ENCODE measurements at regions not wholly inside any gene's neighbourhood (a gene's known extent, or its start where the extent isn't known, plus 50 kb on each side); places are given as distances from the start of the nearest gene placed in this dataset.

DNA sequence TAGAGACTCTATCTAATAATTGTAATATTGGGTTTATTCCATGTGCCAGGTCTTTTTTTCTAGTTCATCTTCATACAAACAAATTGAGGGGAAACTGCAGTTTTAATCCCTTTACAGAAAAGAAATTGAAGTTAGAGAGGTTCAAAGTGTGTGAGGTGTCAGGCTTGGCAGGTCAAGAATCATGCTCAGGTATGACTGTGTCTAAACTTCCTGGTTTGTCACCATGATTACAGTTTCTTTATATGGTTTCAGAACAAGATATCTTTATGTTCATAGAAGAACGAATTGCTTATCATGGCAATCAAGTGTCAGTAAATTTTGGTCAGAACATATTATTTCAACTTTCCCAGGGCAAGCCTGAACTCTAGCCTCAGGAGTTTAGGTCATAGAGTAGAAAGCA is 460.4 kb downstream of the RAPGEF2 start:
- no peaks in the 10 kb centered on the region for H3K4me1 ChIP-seq (ENCODE audit: control insufficient read depth, extremely low read depth, insufficient read depth, low read length)
- H3K79me2 ChIP-seq (ENCODE audit: control insufficient read depth, insufficient read depth, low read length): peaks cover 4% of the 10 kb centered on the region
- H3K36me3 ChIP-seq (ENCODE audit: control insufficient read depth in 2 of 2, extremely low read depth in 1 of 2, insufficient read depth in 2 of 2, low read length in 2 of 2): no peaks in the 10 kb centered on the region
- no peaks in the 10 kb centered on the region for H4K20me1 ChIP-seq (ENCODE audit: control insufficient read depth, extremely low read depth, insufficient read depth, low read length)
- TF ChIP-seq EZH2 (IDR thresholded peaks at IDR 0.05; ENCODE audit: low read length): no peak
- H3K4me2 ChIP-seq (ENCODE audit: control insufficient read depth, extremely low read depth, insufficient read depth, low read depth, low read length): no peak overlapping the region
- no peak overlapping the region for H3K9ac ChIP-seq (ENCODE audit: control insufficient read depth, extremely low read depth, insufficient read depth, low read length)
- H3K27me3 ChIP-seq (ENCODE audit: control insufficient read depth, extremely low read depth, insufficient read depth, low read length): no peaks in the 10 kb centered on the region
- H3K27ac ChIP-seq (ENCODE audit: control insufficient read depth, insufficient read depth, low read length): no peak overlapping the region
- H2AFZ ChIP-seq (ENCODE audit: control insufficient read depth, low read length): no peak overlapping the region
- H3K9me3 ChIP-seq (ENCODE audit: control insufficient read depth, low read depth, low read length): no peaks in the 10 kb centered on the region
- dilution Hi-C loops (cut with MboI; ENCODE audit: extremely low pct_ligation_motif_present, low sequenced_read_pairs): no loop called here
- H3K4me3 ChIP-seq (ENCODE audit: control insufficient read depth in 2 of 3, extremely low read depth in 1 of 3, insufficient read depth in 2 of 3, low read depth in 1 of 3, low read length in 3 of 3): no peak overlapping the region
- FAIRE-seq: no peak
- DNase-seq (ENCODE audit: low read depth, low spot score): no peak
- no peaks in the 10 kb centered on the region for H3K9me1 ChIP-seq (ENCODE audit: control insufficient read depth, extremely low read depth, insufficient read depth, low read length)

GRCh38 chr4:159564615-159565014 is 461.7 kb downstream of the RAPGEF2 start:
- Histone ChIP-seq H3K4me2 (ENCODE audit: control insufficient read depth, extremely low read depth, insufficient read depth, low read depth, low read length) (no peak overlapping the region), H2AFZ (ENCODE audit: control insufficient read depth, low read length) (no peak overlapping the region), H3K9me3 (ENCODE audit: control insufficient read depth, low read depth, low read length) (no peaks in the 10 kb centered on the region), H3K36me3 (ENCODE audit: control insufficient read depth in 2 of 2, extremely low read depth in 1 of 2, insufficient read depth in 2 of 2, low read length in 2 of 2) (no peaks in the 10 kb centered on the region), H3K4me1 (ENCODE audit: control insufficient read depth, extremely low read depth, insufficient read depth, low read length) (no peaks in the 10 kb centered on the region), H4K20me1 (ENCODE audit: control insufficient read depth, extremely low read depth, insufficient read depth, low read length) (no peaks in the 10 kb centered on the region), H3K9me1 (ENCODE audit: control insufficient read depth, extremely low read depth, insufficient read depth, low read length) (no peaks in the 10 kb centered on the region), H3K27me3 (ENCODE audit: control insufficient read depth, extremely low read depth, insufficient read depth, low read length) (no peaks in the 10 kb centered on the region), H3K27ac (ENCODE audit: control insufficient read depth, insufficient read depth, low read length) (no peak overlapping the region), H3K79me2 (ENCODE audit: control insufficient read depth, insufficient read depth, low read length) (peaks cover 10% of the 10 kb centered on the region), H3K9ac (ENCODE audit: control insufficient read depth, extremely low read depth, insufficient read depth, low read length) (no peak overlapping the region), H3K4me3 (ENCODE audit: control insufficient read depth in 2 of 3, extremely low read depth in 1 of 3, insufficient read depth in 2 of 3, low read depth in 1 of 3, low read length in 3 of 3) (no peak overlapping the region)
- no peak for FAIRE-seq
- DNase-seq (ENCODE audit: low read depth, low spot score): no peak
- dilution Hi-C loops (cut with MboI; ENCODE audit: extremely low pct_ligation_motif_present, low sequenced_read_pairs): no loop called here
- no peak for TF ChIP-seq CTCF (optimal IDR thresholded peaks at IDR 0.05 in 1 of 3, IDR thresholded peaks at IDR 0.05 in 1 of 3, conservative IDR thresholded peaks at IDR 0.05 in 1 of 3; ENCODE audit: extremely low read depth in 1 of 3, insufficient read depth in 2 of 3, low read length in 3 of 3)
- no peak for TF ChIP-seq EZH2 (IDR thresholded peaks at IDR 0.05; ENCODE audit: low read length)

DNA sequence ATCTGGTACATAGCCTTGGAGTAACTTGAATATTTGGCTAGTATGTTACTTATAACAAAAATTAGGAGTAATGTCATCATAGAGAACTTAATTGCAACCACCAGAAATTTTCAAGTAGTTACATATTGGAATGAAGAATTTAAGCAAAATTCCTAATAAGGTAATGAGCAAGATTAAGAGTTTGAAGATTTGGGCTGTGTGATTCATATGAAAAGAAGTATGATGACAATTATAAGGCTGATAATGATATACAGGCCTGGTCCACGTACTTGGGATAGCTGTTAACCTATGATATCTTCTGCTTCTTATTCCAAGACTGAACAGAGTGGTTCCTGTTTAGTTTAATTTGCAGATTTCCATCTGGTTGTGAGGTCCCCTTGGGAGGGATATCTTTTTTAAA is 463.9 kb downstream of the RAPGEF2 start:
- Histone ChIP-seq H3K27me3 (ENCODE audit: control insufficient read depth, extremely low read depth, insufficient read depth, low read length) (no peaks in the 10 kb centered on the region), H3K4me2 (ENCODE audit: control insufficient read depth, extremely low read depth, insufficient read depth, low read depth, low read length) (no peak overlapping the region), H3K79me2 (ENCODE audit: control insufficient read depth, insufficient read depth, low read length) (peaks cover 12% of the 10 kb centered on the region), H2AFZ (ENCODE audit: control insufficient read depth, low read length) (no peak overlapping the region), H3K4me1 (ENCODE audit: control insufficient read depth, extremely low read depth, insufficient read depth, low read length) (no peaks in the 10 kb centered on the region), H3K27ac (ENCODE audit: control insufficient read depth, insufficient read depth, low read length) (no peak overlapping the region), H3K36me3 (ENCODE audit: control insufficient read depth in 2 of 2, extremely low read depth in 1 of 2, insufficient read depth in 2 of 2, low read length in 2 of 2) (no peaks in the 10 kb centered on the region), H3K9me3 (ENCODE audit: control insufficient read depth, low read depth, low read length) (no peaks in the 10 kb centered on the region), H3K9me1 (ENCODE audit: control insufficient read depth, extremely low read depth, insufficient read depth, low read length) (no peaks in the 10 kb centered on the region), H3K9ac (ENCODE audit: control insufficient read depth, extremely low read depth, insufficient read depth, low read length) (no peak overlapping the region), H4K20me1 (ENCODE audit: control insufficient read depth, extremely low read depth, insufficient read depth, low read length) (no peaks in the 10 kb centered on the region), H3K4me3 (ENCODE audit: control insufficient read depth in 2 of 3, extremely low read depth in 1 of 3, insufficient read depth in 2 of 3, low read depth in 1 of 3, low read length in 3 of 3) (no peak overlapping the region)
- no peak for DNase-seq (ENCODE audit: low read depth, low spot score)
- dilution Hi-C loops (cut with MboI; ENCODE audit: extremely low pct_ligation_motif_present, low sequenced_read_pairs): no loop called here
- FAIRE-seq: no peak
- TF ChIP-seq EZH2 (IDR thresholded peaks at IDR 0.05; ENCODE audit: low read length) (no peak), CTCF (optimal IDR thresholded peaks at IDR 0.05 in 1 of 3, IDR thresholded peaks at IDR 0.05 in 1 of 3, conservative IDR thresholded peaks at IDR 0.05 in 1 of 3; ENCODE audit: extremely low read depth in 1 of 3, insufficient read depth in 2 of 3, low read length in 3 of 3) (no peak)

Measured in keratinocyte (primary cell).